ENCODE measurements at regions not wholly inside any gene's neighbourhood (a gene's known extent, or its start where the extent isn't known, plus 50 kb on each side); places are given as distances from the start of the nearest gene placed in this dataset.

DNA sequence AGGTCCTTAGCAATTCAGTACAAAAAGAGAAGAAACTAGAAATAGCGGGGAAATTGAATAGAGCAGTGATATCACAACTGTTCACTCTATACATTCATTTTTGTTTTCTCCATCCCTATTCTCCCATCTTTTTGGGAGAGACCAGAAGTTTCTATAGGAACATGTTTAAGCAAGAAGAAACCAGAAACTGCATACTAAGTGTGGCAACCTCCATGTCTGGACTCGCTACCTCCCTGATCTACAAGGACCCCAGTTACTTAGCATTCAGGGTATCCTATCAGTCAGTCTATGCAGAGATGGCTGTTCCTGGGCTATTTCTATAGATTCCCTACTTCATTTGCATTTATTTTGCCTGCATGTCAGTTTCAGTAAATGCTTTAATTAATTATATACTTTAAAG is 178.6 kb downstream of the PHLDA1 start (continued):
- TF ChIP-seq, protein P1, sequence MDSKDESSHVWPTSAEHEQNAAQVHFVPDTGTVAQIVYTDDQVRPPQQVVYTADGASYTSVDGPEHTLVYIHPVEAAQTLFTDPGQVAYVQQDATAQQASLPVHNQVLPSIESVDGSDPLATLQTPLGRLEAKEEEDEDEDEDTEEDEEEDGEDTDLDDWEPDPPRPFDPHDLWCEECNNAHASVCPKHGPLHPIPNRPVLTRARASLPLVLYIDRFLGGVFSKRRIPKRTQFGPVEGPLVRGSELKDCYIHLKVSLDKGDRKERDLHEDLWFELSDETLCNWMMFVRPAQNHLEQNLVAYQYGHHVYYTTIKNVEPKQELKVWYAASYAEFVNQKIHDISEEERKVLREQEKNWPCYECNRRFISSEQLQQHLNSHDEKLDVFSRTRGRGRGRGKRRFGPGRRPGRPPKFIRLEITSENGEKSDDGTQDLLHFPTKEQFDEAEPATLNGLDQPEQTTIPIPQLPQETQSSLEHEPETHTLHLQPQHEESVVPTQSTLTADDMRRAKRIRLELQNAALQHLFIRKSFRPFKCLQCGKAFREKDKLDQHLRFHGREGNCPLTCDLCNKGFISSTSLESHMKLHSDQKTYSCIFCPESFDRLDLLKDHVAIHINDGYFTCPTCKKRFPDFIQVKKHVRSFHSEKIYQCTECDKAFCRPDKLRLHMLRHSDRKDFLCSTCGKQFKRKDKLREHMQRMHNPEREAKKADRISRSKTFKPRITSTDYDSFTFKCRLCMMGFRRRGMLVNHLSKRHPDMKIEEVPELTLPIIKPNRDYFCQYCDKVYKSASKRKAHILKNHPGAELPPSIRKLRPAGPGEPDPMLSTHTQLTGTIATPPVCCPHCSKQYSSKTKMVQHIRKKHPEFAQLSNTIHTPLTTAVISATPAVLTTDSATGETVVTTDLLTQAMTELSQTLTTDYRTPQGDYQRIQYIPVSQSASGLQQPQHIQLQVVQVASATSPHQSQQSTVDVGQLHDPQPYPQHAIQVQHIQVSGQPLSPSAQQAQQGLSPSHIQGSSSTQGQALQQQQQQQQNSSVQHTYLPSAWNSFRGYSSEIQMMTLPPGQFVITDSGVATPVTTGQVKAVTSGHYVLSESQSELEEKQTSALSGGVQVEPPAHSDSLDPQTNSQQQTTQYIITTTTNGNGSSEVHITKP (IDR thresholded peaks at IDR 0.05; ENCODE audit: partially characterized antibody) = no peak
- no peak for TF ChIP-seq EHMT2 (IDR thresholded peaks at IDR 0.05)
- TF ChIP-seq, protein P2, sequence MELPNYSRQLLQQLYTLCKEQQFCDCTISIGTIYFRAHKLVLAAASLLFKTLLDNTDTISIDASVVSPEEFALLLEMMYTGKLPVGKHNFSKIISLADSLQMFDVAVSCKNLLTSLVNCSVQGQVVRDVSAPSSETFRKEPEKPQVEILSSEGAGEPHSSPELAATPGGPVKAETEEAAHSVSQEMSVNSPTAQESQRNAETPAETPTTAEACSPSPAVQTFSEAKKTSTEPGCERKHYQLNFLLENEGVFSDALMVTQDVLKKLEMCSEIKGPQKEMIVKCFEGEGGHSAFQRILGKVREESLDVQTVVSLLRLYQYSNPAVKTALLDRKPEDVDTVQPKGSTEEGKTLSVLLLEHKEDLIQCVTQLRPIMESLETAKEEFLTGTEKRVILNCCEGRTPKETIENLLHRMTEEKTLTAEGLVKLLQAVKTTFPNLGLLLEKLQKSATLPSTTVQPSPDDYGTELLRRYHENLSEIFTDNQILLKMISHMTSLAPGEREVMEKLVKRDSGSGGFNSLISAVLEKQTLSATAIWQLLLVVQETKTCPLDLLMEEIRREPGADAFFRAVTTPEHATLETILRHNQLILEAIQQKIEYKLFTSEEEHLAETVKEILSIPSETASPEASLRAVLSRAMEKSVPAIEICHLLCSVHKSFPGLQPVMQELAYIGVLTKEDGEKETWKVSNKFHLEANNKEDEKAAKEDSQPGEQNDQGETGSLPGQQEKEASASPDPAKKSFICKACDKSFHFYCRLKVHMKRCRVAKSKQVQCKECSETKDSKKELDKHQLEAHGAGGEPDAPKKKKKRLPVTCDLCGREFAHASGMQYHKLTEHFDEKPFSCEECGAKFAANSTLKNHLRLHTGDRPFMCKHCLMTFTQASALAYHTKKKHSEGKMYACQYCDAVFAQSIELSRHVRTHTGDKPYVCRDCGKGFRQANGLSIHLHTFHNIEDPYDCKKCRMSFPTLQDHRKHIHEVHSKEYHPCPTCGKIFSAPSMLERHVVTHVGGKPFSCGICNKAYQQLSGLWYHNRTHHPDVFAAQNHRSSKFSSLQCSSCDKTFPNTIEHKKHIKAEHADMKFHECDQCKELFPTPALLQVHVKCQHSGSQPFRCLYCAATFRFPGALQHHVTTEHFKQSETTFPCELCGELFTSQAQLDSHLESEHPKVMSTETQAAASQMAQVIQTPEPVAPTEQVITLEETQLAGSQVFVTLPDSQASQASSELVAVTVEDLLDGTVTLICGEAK (IDR thresholded peaks at IDR 0.05) = no peak
- TF ChIP-seq, protein P2 (CRISPR knock-in tag; IDR thresholded peaks at IDR 0.05) = no peak
